Midbrain (tissue), 1 donor: ENCODE measurements at regions not wholly inside any gene's neighbourhood (a gene's known extent, or its start where the extent isn't known, plus 50 kb on each side); places are given as distances from the start of the nearest gene placed in this dataset.
"Not testable (repeated sequence)": the region's sequence is repeated elsewhere in the genome, so short reads cannot be mapped to it uniquely, and the experiment has no call there.

Experiments
- DNase-seq: peaks from one replicate; lab custom pipeline; 2025; lab: John Stamatoyannopoulos, UW

DNA sequence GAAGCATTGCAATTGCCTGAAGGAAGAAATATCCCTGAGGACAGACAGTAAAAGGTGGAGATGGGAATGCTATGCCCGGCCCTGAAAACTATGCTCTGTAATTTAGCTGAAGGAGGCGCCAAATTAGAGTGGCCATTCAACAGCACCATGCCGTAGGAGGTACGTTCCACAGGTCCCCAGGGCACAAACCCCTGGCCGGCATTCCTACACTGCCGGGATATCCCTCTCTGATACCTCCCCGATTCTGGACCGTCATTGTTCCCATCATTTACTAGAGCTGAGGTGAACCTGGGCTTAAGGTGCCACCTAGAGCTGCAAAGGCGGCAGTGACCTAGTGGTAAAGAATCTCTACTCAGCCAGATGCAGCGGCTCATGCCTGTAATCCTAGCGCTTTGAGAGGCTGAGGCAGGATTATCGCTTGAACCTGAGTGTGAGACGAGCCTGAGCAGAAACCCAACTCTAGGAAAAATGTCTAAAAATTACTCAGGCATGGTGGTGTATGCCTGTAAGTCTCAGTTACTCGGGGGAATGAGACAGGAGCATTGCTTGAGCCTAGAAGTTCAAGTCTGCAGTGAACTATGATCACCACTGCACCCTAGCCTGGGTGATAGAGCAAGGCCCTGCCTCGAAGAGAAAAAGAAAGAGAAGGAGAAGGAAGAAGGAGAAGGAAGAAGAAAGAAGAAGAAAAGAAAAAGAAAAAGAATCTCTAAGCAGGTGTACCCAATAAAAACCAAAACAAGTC, 53.0 kb upstream of the TNKS2 start:
- DNase-seq: no peak

DNA sequence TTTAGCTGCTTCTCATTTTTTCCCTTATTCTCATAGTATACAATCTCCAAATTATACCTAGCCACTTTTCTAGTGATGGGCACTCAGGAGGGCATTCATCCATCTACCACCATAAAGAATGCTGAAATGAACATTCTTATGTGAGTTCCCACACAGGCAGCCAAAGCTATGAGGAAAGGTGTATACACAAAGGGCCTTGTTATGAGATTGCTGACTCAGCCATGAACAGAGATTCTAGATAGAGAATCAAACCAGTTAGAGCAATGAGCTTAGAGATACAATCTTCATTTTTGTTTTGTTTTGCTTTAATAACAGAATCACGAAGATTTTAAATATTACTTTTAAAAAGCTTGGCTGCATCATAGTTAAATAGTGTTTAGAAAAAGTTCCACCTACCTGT, 54.8 kb upstream of the TNKS2 start:
- no peak for DNase-seq

- no peak for DNase-seq
Observed at GRCh38 chr10:91742229-91742628, 56.0 kb upstream of the TNKS2 start.

DNA sequence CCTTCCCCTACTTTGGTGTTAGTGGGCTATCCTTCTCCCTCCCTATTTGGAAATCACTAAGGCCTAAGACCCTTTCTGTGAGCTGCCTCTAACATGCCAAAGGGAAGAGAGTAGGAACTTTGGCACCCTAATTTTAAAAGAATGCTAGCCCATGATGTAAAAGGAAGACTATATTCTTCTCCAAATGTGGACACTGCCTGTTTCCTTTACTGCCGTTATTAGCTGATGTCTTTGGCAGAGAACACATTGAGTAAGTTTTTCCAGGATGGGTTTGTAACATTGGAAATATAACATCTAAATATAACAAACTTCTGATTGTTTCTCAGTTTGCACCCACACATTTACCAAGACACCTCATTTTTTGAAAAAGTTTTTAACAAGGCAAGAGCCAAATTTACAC, 56.9 kb upstream of the TNKS2 start:
- no peak for DNase-seq

DNA sequence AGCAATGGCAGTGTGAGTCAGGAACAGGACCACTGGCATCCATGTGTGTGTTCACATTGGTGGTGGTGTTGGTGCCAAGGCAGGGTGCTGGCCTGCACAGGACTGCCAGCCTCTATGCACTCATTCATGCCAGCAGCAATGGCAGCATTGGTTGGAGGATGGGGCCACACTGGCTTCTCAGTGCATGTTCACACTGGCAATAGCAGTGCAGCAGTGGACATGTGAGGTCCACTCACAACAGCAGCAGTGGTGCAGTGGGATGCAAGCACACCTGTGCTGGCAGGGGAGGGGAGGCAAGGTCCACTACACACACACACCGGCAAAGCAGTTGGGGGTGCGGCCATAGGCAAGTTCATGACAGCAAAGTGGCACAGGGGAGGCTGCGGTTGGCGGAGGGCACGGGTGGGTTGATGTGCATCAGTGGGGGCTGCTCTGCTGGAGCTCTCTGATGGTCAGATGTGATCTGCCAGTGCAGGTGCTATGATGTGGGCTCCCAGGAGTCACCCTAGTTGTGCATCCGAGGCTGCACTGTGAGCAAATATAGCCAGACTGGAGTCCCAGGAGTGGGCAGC, 57.8 kb upstream of the TNKS2 start:
- DNase-seq: no peak

- DNase-seq: not testable (repeated sequence)
Observed at GRCh38 chr10:91732265-91732664, 66.0 kb upstream of the TNKS2 start.

DNA sequence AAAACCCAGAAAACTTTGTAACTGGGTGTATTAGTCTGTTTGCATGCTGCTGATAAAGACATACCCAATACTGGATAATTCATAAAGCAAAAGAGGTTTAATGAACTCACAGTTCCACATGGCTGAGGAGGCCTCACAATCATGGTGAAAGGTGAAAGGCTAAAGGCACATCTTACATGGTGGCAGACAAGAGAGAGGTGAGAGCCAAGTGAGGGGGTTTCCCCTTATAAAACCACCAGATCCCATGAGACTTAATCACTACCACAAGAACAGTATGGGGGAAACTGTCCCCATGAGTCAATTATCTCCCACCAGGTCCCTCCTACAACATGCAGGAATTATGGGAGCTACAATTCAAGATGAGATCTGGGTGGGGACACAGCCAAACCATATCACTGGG, 68.9 kb upstream of the TNKS2 start:
- DNase-seq: not testable (repeated sequence)

GRCh38 chr10:91726355-91726754, 71.9 kb upstream of the TNKS2 start:
- no peak for DNase-seq

GRCh38 chr10:91724933-91725332, 73.3 kb upstream of the TNKS2 start:
- DNase-seq: no peak

- no peak for DNase-seq
Observed at GRCh38 chr10:91713461-91714072, 80.7 kb upstream of the PPP1R3C start.

GRCh38 chr10:91711885-91712680, 79.2 kb upstream of the PPP1R3C start:
- no peak for DNase-seq

GRCh38 chr10:91709394-91709798, 76.5 kb upstream of the PPP1R3C start:
- no peak for DNase-seq

DNA sequence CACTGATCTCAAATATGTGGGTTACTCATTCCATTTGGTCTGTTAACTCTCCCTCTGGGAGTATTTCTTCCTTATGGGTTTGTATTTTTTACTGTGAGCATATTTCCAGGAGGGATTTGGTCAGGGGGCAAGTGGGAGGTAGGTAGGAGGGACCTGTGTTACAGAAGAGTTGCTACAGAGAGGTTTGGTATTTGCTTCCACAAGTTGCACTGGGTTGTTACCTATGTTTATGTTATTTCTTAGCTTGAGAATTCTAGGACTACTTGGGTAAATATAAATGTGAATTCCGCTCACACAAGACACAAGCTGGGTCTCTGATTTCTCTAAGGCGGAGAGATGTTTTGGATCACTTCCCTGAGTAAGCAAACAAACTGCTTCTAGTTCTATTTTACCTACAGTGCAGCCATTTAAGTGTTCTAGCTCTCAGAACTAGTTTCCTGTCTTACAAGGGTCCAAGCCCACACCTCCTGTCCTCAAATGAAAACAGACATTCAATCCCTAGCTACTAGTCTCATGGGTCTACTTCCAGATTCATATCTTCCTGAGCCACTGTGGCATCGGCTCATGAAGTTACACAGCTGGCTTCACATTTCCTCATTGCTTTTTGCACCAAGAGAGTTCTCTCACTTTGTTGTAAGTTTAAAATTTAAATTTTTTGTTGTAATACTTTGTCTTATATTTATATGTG, 75.4 kb upstream of the PPP1R3C start:
- no peak for DNase-seq

GRCh38 chr10:91707236-91707635, 74.4 kb upstream of the PPP1R3C start:
- no peak for DNase-seq

- no peak for DNase-seq
Observed at GRCh38 chr10:91705948-91706670, 73.2 kb upstream of the PPP1R3C start.

- no peak for DNase-seq
Observed at GRCh38 chr10:91702620-91703019, 69.7 kb upstream of the PPP1R3C start.

DNA sequence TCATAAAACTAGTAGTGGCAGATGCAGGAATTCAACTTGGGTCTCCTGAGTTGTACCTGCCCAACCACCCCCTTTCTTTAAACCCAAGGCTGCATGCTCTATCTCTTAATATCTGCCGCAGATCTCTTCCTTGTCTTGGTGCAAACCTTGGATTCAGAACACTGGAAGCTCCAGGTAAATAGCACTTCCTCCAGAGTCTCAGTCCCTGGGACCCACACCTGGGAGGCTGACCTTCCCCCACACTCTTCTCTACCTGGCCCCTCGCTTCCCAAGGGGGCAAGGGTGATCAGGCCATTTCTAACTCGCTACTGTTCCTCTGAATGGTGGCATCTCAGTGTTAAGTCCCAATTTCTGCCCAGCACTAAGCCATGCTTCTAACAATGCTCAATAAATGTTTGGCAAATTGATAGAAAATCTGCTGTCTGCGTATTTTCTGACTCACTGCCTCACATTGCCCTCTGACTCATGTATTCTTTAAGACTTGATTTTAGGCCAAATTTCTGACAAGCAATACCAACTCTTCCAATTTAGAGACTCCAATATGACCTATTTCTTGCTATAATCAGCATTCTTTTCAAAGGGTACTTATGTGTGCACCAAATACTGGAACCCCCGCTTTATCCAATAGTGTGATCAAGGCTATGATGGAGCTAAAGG, 68.0 kb upstream of the PPP1R3C start:
- no peak for DNase-seq

DNA sequence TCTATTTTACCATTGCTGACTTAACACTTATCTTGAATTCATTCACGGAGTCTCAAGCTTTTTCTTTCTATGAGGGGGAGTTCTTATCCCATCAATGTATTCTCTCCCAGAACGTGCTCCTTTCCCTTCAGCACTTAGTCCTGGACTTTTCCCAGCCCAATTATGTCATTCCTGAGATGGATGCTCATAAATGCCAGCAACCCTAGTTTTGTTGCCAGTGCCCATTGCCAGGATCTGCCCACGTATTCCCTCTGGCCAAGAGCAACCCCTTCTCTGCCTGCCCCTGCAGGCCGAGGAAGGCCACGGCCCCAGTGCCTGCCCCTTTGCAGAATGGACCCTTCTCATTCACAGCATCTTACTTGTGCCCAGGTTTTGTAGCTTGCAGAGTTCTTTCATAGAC, 67.4 kb upstream of the PPP1R3C start:
- no peak for DNase-seq

- no peak for DNase-seq
Observed at GRCh38 chr10:91698258-91698657, 65.4 kb upstream of the PPP1R3C start.

DNA sequence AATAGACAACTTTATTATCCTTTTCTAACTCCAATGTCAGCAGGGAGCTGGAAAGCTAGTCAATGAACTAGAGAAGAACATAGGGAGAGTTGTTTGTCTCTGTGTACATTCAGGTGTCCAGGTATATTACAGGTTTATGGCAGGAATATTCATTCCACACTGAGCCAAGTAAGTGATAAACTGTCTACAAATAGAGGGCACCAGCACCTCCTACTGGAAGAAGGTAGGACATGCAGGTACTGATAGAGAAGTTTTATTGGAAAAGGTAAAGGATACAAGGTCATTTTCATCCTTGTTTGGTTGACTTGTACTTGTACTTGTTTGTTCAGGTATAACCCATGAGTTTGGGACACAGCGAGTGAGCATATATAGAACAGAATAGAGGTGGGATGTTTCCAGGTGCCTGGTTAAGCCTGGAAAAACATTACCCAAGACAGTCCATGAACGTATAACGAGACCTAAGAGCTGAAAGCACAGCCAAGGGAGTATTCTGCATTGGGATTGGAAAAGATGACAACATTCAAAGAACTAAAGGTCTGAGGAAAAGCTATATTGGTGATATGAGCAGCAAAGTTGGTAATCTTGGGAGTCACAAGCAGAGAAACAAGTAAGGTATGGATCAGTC, 61.4 kb upstream of the PPP1R3C start:
- no peak for DNase-seq
